ENCODE measurements at regions not wholly inside any gene's neighbourhood (a gene's known extent, or its start where the extent isn't known, plus 50 kb on each side); places are given as distances from the start of the nearest gene placed in this dataset.

- TF ChIP-seq FOXO4 (CRISPR knock-in tag; IDR thresholded peaks at IDR 0.05) (no peak), ZNF280A (IDR thresholded peaks at IDR 0.05; ENCODE audit: low read depth, partially characterized antibody) (no peak), FOXK2 (conservative IDR thresholded peaks at IDR 0.05 in 1 of 2, IDR thresholded peaks at IDR 0.05 in 1 of 2; ENCODE audit: low read depth in 2 of 2) (no peak), SIX5 (IDR thresholded peaks at IDR 0.05; ENCODE audit: borderline replicate concordance in 1 of 2, insufficient read depth in 1 of 2, low read depth in 1 of 2, low read length in 2 of 2) (no peak), ZNF551 (CRISPR knock-in tag; IDR thresholded peaks at IDR 0.05) (no peak)
Observed at GRCh38 chrX:39745818-39746217, 351.9 kb downstream of the BCOR start (continued).

GRCh38 chrX:39749135-39749534 is 348.6 kb downstream of the BCOR start:
- no peaks in the 10 kb centered on the region for H3K9me1 ChIP-seq (ENCODE audit: control insufficient read depth, insufficient read depth, low read length)
- H3K27me3 ChIP-seq (ENCODE audit: control insufficient read depth in 2 of 2, insufficient read depth in 2 of 2, low read length in 2 of 2), result no peaks in the 10 kb centered on the region; a peak in 1 of 5 replicates
- TF ChIP-seq ZC3H8 (IDR thresholded peaks at IDR 0.05), result no peak
- no peak for TF ChIP-seq ZBTB34 (CRISPR knock-in tag; IDR thresholded peaks at IDR 0.05)
- TF ChIP-seq CBFA2T2 (conservative IDR thresholded peaks at IDR 0.05), result no peak
- intact Hi-C loops (cut with micrococcal nuclease) (no loop called here), in situ Hi-C loops (cut with MboI) (no loop called here)
- H3K4me2 ChIP-seq (ENCODE audit: insufficient read depth, low read length), result no peak overlapping the region
- ChIA-PET CTCF (ENCODE audit: low intra/inter-chr PET ratio) (no interaction called here), POLR2A (interaction anchor here (1.0 to 1.4 kb wide), 2 partner anchors 9 to 10 kb away, joined by 3 to 4 read pairs; no protein-coding TSS in a partner anchor)
- H3K9ac ChIP-seq (ENCODE audit: insufficient read depth in 1 of 2, low read depth in 2 of 2, low read length in 2 of 2), result no peak overlapping the region
- peaks cover 6 to 7% of the 10 kb centered on the region in 2 experiments; a peak in 3 of 5 replicates for H3K4me1 ChIP-seq (replicated peaks in 1 of 2; ENCODE audit: control insufficient read depth in 2 of 2, insufficient read depth in 2 of 2, low read length in 2 of 2)
- no peaks in the 10 kb centered on the region for H3K79me2 ChIP-seq (ENCODE audit: control insufficient read depth, insufficient read depth, low read length)
- no peak for DNase-seq (ENCODE audit: extremely low read depth in 1 of 4, low spot score in 3 of 4)
- no peak overlapping the region for H3K27ac ChIP-seq (ENCODE audit: extremely low read depth, low read depth, low read length)
- no TSS peak for BruUV-seq (replicated peaks)
- H2AFZ ChIP-seq (ENCODE audit: low read depth, low read length), result no peak overlapping the region
- H4K20me1 ChIP-seq (replicated peaks; ENCODE audit: control insufficient read depth, insufficient read depth, low read length), result no peaks in the 10 kb centered on the region
- no peaks in the 10 kb centered on the region for H3K9me3 ChIP-seq (replicated peaks; ENCODE audit: control insufficient read depth, insufficient read depth, low read depth, low read length)
- H3K4me3 ChIP-seq, result no peak overlapping the region
- no peaks in the 10 kb centered on the region for H3K36me3 ChIP-seq (ENCODE audit: control insufficient read depth, insufficient read depth, low read length)
- WGBS (ENCODE audit: insufficient coverage, low coverage, missing lambda C conversion rate), result 43% methylated on average over 5 of the region's 5 CpGs
- FAIRE-seq, result no peak
- no peak for ATAC-seq
